ENCODE measurements at regions not wholly inside any gene's neighbourhood (a gene's known extent, or its start where the extent isn't known, plus 50 kb on each side); places are given as distances from the start of the nearest gene placed in this dataset.

DNA sequence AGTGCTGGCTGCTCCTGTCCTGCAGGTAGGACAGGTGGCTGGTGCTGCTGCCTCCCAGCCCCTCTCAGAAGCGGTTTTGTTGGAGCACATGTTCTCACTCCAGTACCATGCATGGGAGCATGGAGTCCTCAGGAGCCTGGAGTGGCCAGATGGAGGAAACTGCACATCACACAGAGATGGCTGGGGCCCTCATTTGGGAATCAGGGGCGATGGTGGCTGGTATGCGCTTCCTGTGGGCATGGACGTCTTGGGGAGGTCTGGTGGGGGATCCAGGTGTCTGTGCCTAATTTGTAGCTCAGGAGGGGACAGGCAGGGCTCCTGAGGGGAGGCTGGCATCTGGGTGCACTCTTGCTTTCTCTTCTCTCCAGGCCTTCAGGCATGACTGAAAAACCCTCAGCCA lies 168.2 kb downstream of the KLF13 start:
- Histone ChIP-seq H3K4me1 (peaks cover 5% of the 10 kb centered on the region in 2 donors), H3K36me3 (no peaks in the 10 kb centered on the region), H3K4me3 (replicated peaks in 1 of 3) (no peak overlapping the region), H3K27me3 (no peaks in the 10 kb centered on the region), H3K9me3 (no peaks in the 10 kb centered on the region), H3K27ac (no peak overlapping the region)
- intact Hi-C loops (cut with DNase I) = no loop called here
- 83 to 90% methylated on average over 3 of the region's 4 CpGs for WGBS, 2 donors
- DNase-seq = no peak
- TF ChIP-seq POLR2A (IDR thresholded peaks at IDR 0.05) = no peak
- TF ChIP-seq, protein P1, sequence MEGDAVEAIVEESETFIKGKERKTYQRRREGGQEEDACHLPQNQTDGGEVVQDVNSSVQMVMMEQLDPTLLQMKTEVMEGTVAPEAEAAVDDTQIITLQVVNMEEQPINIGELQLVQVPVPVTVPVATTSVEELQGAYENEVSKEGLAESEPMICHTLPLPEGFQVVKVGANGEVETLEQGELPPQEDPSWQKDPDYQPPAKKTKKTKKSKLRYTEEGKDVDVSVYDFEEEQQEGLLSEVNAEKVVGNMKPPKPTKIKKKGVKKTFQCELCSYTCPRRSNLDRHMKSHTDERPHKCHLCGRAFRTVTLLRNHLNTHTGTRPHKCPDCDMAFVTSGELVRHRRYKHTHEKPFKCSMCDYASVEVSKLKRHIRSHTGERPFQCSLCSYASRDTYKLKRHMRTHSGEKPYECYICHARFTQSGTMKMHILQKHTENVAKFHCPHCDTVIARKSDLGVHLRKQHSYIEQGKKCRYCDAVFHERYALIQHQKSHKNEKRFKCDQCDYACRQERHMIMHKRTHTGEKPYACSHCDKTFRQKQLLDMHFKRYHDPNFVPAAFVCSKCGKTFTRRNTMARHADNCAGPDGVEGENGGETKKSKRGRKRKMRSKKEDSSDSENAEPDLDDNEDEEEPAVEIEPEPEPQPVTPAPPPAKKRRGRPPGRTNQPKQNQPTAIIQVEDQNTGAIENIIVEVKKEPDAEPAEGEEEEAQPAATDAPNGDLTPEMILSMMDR (IDR thresholded peaks at IDR 0.05) = no peak

DNA sequence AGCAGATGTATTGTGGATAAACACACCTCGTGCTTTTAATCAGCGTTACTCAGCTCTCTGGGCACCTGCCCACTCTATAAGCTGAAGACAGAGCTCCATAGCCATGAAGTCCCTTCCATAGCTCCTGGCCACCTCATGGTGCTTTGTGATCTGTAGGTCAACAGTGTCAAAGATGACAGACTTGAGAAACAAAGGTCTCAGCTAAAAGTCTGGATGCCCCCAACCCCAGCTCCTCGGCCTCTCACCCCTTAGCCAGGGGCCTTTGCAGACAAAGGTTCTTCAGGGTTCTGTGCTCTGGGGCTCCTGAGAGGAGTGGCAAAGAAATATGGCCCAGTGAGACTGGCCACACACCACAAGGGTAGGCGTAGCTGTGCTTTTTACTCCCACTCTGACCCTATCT lies 168.6 kb downstream of the KLF13 start:
- H3K27ac ChIP-seq = no peak overlapping the region
- H3K36me3 ChIP-seq = no peaks in the 10 kb centered on the region
- intact Hi-C loops (cut with DNase I) = no loop called here
- DNase-seq = no peak
- no peaks in the 10 kb centered on the region for H3K9me3 ChIP-seq
- TF ChIP-seq, protein P1 (IDR thresholded peaks at IDR 0.05) = no peak
- no peak for TF ChIP-seq POLR2A (IDR thresholded peaks at IDR 0.05)
- 94 to 95% methylated on average over 4 of the region's 4 CpGs for WGBS, 2 donors
- H3K4me1 ChIP-seq = no peaks in the 10 kb centered on the region
- H3K27me3 ChIP-seq = no peaks in the 10 kb centered on the region
- H3K4me3 ChIP-seq (replicated peaks in 1 of 3) = no peak overlapping the region

DNA sequence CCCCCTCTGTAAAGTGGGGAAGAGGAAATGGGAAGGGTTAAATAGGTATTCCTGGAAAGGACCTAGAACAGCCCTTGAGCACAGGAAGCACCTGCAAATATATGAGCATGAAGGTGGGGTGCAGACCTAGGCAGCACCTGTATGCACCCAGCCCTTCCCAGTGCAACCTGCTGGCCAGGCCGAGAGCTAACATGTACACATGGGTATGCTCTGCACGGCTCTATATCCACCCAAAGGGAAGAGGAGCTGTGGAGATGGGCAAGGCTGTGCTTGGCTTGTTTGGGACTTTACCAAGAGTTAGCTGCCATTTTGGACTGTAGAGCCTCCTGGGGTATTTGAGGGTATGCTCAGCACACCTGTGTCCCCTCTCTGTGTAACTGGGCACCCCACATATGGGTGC lies 171.2 kb downstream of the KLF13 start:
- 100% methylated on average over 1 to 2 of the region's 2 CpGs for WGBS, 2 donors
- H3K36me3 ChIP-seq = no peaks in the 10 kb centered on the region
- H3K9me3 ChIP-seq = no peaks in the 10 kb centered on the region
- intact Hi-C loops (cut with DNase I) = no loop called here
- no peak overlapping the region for H3K27ac ChIP-seq
- no peak for DNase-seq
- no peak overlapping the region for H3K4me3 ChIP-seq (replicated peaks in 1 of 3)
- H3K4me1 ChIP-seq = no peaks in the 10 kb centered on the region
- no peaks in the 10 kb centered on the region for H3K27me3 ChIP-seq
- TF ChIP-seq, protein P1 (IDR thresholded peaks at IDR 0.05) = no peak
- TF ChIP-seq POLR2A (IDR thresholded peaks at IDR 0.05) = no peak

DNA sequence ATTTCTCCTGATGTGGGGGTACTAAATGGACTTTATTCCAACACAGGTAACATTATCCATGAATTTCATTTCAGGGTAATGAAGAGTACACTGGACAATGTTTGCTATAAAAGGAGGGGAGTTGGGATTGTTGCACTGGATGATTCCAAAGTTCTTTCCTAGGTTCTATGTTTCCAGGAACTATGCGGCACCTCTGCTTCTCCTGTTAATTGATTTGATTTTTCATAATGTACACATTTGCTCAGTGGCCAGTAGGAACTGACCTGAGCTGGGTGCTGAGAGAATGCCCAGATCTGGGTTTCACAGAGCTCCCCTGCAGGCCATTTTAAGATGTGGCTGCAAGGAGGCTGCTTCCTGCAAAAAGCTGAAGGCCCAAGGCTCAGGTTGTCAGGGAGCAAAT lies 171.7 kb downstream of the KLF13 start:
- TF ChIP-seq, protein P1 (IDR thresholded peaks at IDR 0.05) = no peak
- TF ChIP-seq POLR2A (IDR thresholded peaks at IDR 0.05) = no peak
- intact Hi-C loops (cut with DNase I) = no loop called here
- Histone ChIP-seq H3K4me1 (no peaks in the 10 kb centered on the region), H3K27me3 (no peaks in the 10 kb centered on the region), H3K36me3 (no peaks in the 10 kb centered on the region), H3K9me3 (no peaks in the 10 kb centered on the region), H3K4me3 (replicated peaks in 1 of 3) (no peak overlapping the region), H3K27ac (no peak overlapping the region)
- WGBS, 2 donors = 96 to 97% methylated on average over 1 of the region's 1 CpG
- DNase-seq = no peak

DNA sequence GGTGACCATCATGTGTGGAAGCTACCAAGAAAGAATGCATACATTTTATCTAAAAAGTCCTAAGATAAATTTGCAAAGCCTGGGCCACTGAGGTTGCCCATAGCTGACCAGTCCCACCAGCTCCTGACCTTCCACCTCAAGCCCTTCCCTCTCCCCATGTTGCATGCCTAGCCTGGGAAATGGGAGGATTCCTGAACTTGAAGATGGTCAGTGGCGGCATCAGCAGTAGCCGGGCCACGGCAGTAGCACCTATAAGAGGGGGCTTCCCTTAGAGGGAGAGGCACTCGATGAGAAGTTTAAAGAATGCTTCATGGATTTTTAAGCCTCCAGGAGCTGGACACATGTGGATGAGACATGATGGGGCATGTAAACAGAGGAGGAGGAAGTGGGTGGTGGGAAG lies 172.1 kb downstream of the KLF13 start:
- H3K36me3 ChIP-seq = no peaks in the 10 kb centered on the region
- no peaks in the 10 kb centered on the region for H3K27me3 ChIP-seq
- H3K9me3 ChIP-seq = no peaks in the 10 kb centered on the region
- no peak overlapping the region for H3K4me3 ChIP-seq (replicated peaks in 1 of 3)
- WGBS, 2 donors = 77 to 87% methylated on average over 4 of the region's 4 CpGs
- no peaks in the 10 kb centered on the region for H3K4me1 ChIP-seq
- no peak overlapping the region for H3K27ac ChIP-seq
- intact Hi-C loops (cut with DNase I) = no loop called here
- TF ChIP-seq, protein P1 (IDR thresholded peaks at IDR 0.05) = no peak
- TF ChIP-seq POLR2A (IDR thresholded peaks at IDR 0.05) = no peak
- DNase-seq = no peak

All from thyroid gland (tissue), 4 donors.